Ascending aorta (tissue), 2 donors: ENCODE measurements at regions not wholly inside any gene's neighbourhood (a gene's known extent, or its start where the extent isn't known, plus 50 kb on each side); places are given as distances from the start of the nearest gene placed in this dataset.

Experiments
- DNase-seq, 2 donors: peaks; one replicate each; pipeline ENCODE4 v3.0.0-alpha.2; 2019; ENCODE audit warnings: low spot score in 2 of 2
- H3K27ac ChIP-seq, 2 donors: fragments of 200-600 bp; sonication (generic); one replicate each; pipeline ENCODE4 v1.5.1; 2016 to 2017; ENCODE audit warnings: mild to moderate bottlenecking in 1 of 2
- H3K27me3 ChIP-seq: fragments of 200-600 bp; sonication (generic); one replicate; pipeline ENCODE4 v1.5.1; 2017
- H3K36me3 ChIP-seq, 2 donors: fragments of 200-600 bp; sonication (generic); one replicate each; pipeline ENCODE4 v1.5.1; 2016
- H3K4me1 ChIP-seq, 2 donors: fragments of 200-600 bp; sonication (generic); one replicate each; pipeline ENCODE4 v1.5.1; 2016 to 2017; ENCODE audit warnings: mild to moderate bottlenecking in 1 of 2
- H3K4me3 ChIP-seq, 2 donors: fragments of 200-600 bp; sonication (generic); one replicate each; pipeline ENCODE4 v1.5.1; 2016 to 2017; ENCODE audit warnings: mild to moderate bottlenecking in 1 of 2
- H3K9me3 ChIP-seq, 2 donors: fragments of 200-600 bp; sonication (generic); one replicate each; pipeline ENCODE4 v1.5.1; 2016
- intact Hi-C: fragments of 100-400 bp; cut with DNase I; formaldehyde crosslinking; loops from one replicate; pipeline ENCODE4 v1.15.1; 2023
- TF ChIP-seq, protein P1 (sequence below), 3 experiments: fragments of 200-600 bp in 2 of 3; fragments of 450-650 bp in 1 of 3; sonication (generic) in 2 of 3; IDR thresholded peaks; one replicate each; pipeline ENCODE4 v1.5.1; 2016 to 2019; ENCODE audit warnings: antibody characterized with exemption in 3 of 3, mild to moderate bottlenecking in 1 of 3, moderate library complexity in 1 of 3

- H3K27me3 ChIP-seq = no peaks in the 10 kb centered on the region
- H3K27ac ChIP-seq = no peak overlapping the region
- H3K4me1 ChIP-seq = no peaks in the 10 kb centered on the region
- H3K4me3 ChIP-seq = no peak overlapping the region
- no peaks in the 10 kb centered on the region for H3K36me3 ChIP-seq
- TF ChIP-seq, protein P1, sequence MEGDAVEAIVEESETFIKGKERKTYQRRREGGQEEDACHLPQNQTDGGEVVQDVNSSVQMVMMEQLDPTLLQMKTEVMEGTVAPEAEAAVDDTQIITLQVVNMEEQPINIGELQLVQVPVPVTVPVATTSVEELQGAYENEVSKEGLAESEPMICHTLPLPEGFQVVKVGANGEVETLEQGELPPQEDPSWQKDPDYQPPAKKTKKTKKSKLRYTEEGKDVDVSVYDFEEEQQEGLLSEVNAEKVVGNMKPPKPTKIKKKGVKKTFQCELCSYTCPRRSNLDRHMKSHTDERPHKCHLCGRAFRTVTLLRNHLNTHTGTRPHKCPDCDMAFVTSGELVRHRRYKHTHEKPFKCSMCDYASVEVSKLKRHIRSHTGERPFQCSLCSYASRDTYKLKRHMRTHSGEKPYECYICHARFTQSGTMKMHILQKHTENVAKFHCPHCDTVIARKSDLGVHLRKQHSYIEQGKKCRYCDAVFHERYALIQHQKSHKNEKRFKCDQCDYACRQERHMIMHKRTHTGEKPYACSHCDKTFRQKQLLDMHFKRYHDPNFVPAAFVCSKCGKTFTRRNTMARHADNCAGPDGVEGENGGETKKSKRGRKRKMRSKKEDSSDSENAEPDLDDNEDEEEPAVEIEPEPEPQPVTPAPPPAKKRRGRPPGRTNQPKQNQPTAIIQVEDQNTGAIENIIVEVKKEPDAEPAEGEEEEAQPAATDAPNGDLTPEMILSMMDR (IDR thresholded peaks at IDR 0.05) = no peak
- no peaks in the 10 kb centered on the region for H3K9me3 ChIP-seq
- no peak for DNase-seq
- intact Hi-C loops = no loop called here
These were observed 620.9 kb upstream of the UBE2E2 start for GRCh38 chr3:22582266-22582665.

DNA sequence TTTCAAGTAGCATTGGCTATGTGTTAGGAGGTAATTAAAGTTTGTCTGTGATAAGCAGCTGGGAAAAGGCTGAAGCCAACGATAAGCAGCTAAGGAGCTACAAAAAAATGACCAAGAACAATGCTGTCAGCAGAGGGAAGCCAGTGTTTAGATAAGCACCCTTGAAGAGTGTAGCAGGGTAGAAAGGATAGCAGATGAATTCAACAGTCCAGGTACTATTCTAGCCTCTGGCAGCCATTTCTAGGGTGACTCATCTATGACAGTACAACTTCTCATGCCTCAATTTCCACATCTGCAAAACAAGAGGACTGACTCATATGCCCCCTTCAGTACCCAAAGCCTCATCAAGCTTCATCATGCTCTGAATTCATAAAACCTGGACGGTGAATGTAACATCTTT, 617.6 kb upstream of the UBE2E2 start:
- TF ChIP-seq, protein P1 (IDR thresholded peaks at IDR 0.05) = no peak
- Histone ChIP-seq H3K36me3 (no peaks in the 10 kb centered on the region), H3K9me3 (no peaks in the 10 kb centered on the region), H3K4me1 (no peaks in the 10 kb centered on the region), H3K4me3 (no peak overlapping the region), H3K27ac (no peak overlapping the region), H3K27me3 (no peaks in the 10 kb centered on the region)
- intact Hi-C loops = no loop called here
- no peak for DNase-seq

GRCh38 chr3:22585911-22586310, 617.2 kb upstream of the UBE2E2 start:
- H3K4me1 ChIP-seq = no peaks in the 10 kb centered on the region
- H3K9me3 ChIP-seq = no peaks in the 10 kb centered on the region
- intact Hi-C loops = no loop called here
- no peaks in the 10 kb centered on the region for H3K36me3 ChIP-seq
- TF ChIP-seq, protein P1 (IDR thresholded peaks at IDR 0.05) = no peak
- no peak overlapping the region for H3K4me3 ChIP-seq
- no peaks in the 10 kb centered on the region for H3K27me3 ChIP-seq
- no peak for DNase-seq
- no peak overlapping the region for H3K27ac ChIP-seq

- Histone ChIP-seq H3K4me3 (no peak overlapping the region), H3K4me1 (no peaks in the 10 kb centered on the region), H3K27ac (no peak overlapping the region), H3K36me3 (no peaks in the 10 kb centered on the region), H3K9me3 (no peaks in the 10 kb centered on the region), H3K27me3 (no peaks in the 10 kb centered on the region)
- intact Hi-C loops = no loop called here
- no peak for DNase-seq
- TF ChIP-seq, protein P1 (IDR thresholded peaks at IDR 0.05) = no peak
These were observed 615.7 kb upstream of the UBE2E2 start for GRCh38 chr3:22587446-22587845.

DNA sequence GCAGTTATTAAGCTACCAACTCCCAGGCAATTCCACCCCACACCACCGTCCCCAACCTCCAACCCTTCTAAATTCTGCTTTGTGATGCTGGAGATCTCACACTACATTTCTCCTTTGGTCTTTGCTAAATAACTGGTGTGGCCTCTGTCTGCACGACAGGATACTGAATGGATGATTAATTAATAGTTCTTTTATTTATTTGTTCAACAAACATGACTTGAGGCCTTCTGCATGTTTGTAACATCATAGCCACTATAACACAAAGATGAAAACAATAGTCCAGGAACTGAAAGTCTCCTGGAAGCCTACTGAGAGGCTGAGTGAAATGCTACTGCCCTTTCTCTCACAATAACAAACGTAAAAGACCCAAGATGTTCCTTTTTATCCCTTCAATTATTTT, 609.5 kb upstream of the UBE2E2 start:
- Histone ChIP-seq H3K9me3 (no peaks in the 10 kb centered on the region), H3K4me1 (no peaks in the 10 kb centered on the region), H3K36me3 (no peaks in the 10 kb centered on the region), H3K4me3 (no peak overlapping the region), H3K27ac (no peak overlapping the region), H3K27me3 (no peaks in the 10 kb centered on the region)
- intact Hi-C loops = no loop called here
- DNase-seq = no peak
- TF ChIP-seq, protein P1 (IDR thresholded peaks at IDR 0.05) = no peak

DNA sequence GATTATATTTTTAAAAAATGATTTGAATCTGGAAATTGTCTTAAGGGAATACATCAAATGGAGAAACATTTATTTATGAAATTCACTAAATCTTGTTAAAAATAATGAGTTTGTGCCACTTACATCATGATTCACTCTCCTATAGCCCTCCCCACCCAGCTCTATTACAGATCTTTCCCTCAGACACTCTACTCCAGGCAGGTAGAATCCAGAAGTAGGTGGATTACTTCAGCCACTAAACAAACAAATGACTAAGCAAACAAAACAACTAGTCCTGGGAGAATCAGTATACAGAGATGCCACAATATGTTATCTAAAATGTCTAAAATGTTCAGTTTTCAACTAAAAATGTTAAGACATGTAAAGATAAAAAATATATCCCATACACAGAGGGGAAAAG, 608.1 kb upstream of the UBE2E2 start:
- no peak for DNase-seq
- no peaks in the 10 kb centered on the region for H3K9me3 ChIP-seq
- H3K27me3 ChIP-seq = no peaks in the 10 kb centered on the region
- no peak overlapping the region for H3K4me3 ChIP-seq
- intact Hi-C loops = no loop called here
- H3K27ac ChIP-seq = no peak overlapping the region
- no peaks in the 10 kb centered on the region for H3K36me3 ChIP-seq
- no peaks in the 10 kb centered on the region for H3K4me1 ChIP-seq
- TF ChIP-seq, protein P1 (IDR thresholded peaks at IDR 0.05) = no peak
